Activated gamma-delta T cell treated with Interleukin-2 at 50 U/mL for 16 hours (primary cell): ENCODE measurements at regions not wholly inside any gene's neighbourhood (a gene's known extent, or its start where the extent isn't known, plus 50 kb on each side); places are given as distances from the start of the nearest gene placed in this dataset.
"Not testable (repeated sequence)": the region's sequence is repeated elsewhere in the genome, so short reads cannot be mapped to it uniquely, and the experiment has no call there.

ENCODE experiments used
- DNase-seq: peaks from one replicate; pipeline ENCODE4 v3.0.0-alpha.2; 2020

DNA sequence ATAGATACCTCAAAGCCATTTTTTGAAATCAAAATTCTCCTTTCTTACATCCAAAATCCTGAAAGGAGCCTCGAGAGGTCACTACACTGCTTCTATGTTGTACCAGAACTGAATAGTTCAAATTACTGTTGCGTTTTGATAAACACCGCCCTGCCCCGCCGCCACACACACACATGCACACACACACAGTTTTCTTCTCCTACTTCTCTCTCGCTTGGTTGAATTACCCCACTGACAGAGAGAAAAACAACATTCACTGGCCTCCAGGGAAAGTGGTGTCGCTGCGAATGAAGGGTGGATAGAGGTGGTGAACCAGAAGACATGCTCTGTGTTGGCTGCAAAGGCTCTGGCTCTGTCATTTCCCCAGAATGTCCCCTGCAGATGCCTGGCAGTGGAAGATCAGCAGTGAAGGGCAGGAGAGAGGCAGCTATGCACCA lies 183.4 kb upstream of the RFC3 start:
- no peak for DNase-seq

GRCh38 chr13:33636243-33636642 lies 181.7 kb upstream of the RFC3 start:
- no peak for DNase-seq

- no peak for DNase-seq
Measured at GRCh38 chr13:33636955-33637670, 180.8 kb upstream of the RFC3 start.

DNA sequence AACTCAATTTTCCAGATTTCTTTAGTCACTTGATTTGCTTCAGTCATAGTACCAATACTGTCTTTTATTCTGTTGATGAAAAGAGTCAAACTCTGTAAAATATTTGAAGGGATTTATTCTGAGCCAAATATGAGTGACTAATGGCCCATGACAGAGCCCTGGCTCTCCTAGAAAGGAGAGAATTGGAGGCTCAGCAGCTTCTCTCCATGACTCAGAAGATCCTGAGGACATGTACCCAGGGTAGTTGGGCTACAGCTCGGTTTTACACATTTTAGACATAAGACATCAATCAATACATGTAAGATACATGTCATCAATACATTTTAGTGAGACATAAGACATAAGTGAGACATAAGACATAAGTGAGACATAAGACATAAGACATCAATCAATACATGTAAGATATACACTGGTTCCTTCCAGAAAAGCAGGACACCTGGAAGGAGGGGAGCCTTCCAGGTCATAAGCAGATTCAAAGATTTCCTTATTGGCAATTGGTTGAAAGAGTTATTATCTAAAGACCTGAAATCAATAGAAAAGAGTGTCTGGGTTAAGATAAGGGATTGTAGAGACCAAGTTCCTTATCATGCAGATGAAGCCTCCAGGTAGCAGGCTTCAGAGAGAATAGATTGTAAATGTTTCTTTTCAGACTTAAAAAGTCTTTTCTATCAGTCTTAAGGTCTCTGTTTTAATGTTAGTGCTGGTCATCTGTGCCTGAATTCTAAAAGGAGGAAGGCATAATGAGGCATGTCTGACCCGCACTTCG lies 179.8 kb upstream of the RFC3 start:
- no peak for DNase-seq

DNA sequence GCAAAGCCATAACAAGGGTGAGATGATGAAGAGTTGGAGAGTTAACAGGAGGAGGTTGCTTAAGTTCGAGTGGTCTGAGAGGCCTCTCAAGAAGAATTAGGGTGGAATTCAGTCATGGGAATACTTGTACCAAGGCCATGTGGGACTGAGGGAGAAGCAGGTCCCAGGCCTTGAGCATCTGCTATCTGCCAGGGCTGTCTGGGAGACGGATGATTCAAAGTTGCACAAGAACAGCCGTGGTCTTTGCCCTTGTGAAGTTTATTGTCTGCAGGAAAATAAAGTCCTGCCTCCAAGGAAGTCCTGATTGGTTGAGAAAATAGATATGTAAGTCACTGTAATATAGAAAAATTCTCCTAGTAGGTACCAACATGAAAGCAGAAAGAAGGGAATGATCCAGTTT lies 178.8 kb upstream of the RFC3 start:
- DNase-seq, result no peak

- DNase-seq, result no peak
Measured at GRCh38 chr13:33639626-33640080, 178.3 kb upstream of the RFC3 start.

GRCh38 chr13:33640832-33641231 lies 177.1 kb upstream of the RFC3 start:
- DNase-seq, result no peak

- no peak for DNase-seq
Measured at GRCh38 chr13:33642374-33643065, 175.4 kb upstream of the RFC3 start.

DNA sequence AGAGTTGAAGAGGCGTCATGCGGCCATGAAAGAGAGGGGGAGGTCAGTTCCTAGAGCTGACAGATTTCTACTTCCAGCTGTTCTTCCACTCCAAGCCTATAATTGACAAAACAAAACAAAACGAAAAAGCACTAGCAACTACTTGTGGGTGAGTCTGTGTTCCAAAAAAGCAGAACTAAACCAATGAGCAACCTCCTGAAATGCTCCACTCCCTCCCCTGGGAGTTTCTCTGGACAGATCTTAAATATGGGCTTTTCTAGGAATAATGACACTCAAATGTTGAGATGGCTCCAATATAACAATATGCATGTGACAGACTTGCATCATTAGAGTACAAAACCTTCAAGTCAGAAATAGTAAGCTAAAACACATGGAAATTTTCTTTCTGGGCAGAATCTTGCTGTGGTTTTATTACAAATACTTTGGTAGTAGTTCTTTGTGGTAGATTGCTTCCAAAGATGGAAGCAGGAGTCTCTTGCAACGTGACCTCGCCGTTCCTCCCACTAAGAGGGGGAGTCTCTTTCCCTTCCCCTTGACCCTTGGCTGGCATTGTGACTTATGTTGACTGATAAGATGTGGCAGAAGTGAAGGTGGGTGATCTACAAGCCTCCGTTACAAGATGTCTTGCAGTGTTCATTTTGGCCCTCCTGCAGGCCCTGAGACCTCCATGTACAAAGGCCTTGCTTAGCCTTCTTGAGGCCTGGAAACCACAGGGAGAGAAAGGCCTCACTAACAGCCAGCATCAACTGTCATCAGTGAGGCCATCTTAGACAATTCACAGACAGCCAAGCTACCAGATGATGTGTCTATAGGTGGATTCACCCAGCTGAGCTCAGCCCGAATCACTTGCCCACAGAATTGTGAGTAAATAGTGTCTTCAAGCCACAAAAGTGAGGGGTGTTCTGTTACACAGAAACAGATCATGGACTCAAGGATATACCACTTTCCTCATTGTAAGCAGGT lies 173.1 kb upstream of the RFC3 start:
- DNase-seq, result no peak

DNA sequence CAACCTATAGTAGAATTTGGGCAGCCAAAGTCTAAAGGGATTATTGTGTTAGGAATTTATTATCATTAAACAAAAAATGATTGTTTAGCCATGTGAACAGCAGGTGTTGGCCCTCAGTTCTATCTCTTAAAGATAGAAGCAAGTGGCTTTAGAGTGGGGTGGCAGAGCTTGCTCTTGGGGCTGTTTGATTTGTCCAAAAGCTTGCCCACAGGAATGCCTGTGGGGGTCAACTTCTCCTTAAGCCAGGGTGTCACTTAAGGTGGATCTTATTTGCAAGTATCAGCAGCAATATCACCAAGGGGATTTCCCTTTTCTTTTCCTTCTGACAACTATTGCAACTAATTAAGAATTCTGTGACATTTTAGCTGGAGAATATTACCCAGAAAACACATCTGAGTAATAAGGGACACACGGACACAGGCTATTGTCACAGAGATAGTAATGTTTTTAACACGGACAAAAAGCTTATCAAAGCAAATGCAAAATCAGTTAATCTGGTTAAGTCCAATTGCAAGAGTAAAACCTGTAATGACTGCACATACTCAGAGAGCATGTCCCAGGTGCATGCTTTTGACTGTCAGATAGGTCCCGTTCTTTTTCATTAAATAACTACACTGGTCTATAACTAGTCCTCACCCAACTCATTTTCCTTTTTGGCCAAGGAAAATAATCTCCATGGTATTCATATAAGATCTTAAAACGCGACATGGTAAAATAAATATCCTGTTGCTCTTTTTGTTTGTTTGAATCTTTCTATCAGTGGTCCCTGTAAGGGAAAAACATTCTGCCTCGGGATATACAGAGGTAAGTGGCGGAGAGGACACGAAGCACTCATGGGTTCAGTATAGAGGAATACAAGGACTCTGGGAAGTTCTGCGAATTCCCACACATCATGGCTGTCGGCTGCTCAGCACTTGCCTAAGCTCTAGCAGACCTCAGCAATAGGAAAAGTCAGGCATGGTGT lies 172.1 kb upstream of the RFC3 start:
- DNase-seq, result no peak

GRCh38 chr13:33649212-33649878 lies 168.6 kb upstream of the RFC3 start:
- DNase-seq, result no peak

DNA sequence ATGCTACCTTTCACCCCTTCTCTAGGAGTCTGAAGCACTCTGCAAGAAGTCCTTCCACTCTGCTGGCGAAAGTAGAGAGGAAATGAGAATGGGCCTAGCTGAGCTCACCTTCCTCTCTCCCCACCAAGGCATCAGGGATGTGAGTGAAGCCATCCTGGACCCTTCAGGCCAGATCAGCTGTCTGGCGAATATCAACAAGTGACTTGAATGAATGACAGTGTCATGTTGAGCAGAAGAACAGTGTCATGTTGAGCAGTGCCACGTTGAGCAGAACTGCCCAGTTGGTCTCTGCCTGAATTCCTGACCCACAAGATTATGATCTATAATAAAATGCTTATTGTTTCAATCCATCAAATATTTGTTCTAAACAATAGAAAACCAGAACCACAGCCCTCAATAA lies 166.2 kb upstream of the RFC3 start:
- no peak for DNase-seq

GRCh38 chr13:33657274-33657673 lies 160.7 kb upstream of the RFC3 start:
- DNase-seq, result no peak

- DNase-seq, result no peak
Measured at GRCh38 chr13:33659466-33659865, 158.5 kb upstream of the RFC3 start.

GRCh38 chr13:33659894-33660293 lies 158.1 kb upstream of the RFC3 start:
- DNase-seq, result no peak

- DNase-seq, result no peak
Measured at GRCh38 chr13:33662392-33662791, 155.6 kb upstream of the RFC3 start.

- DNase-seq, result no peak
Measured at GRCh38 chr13:33665626-33666175, 152.2 kb upstream of the RFC3 start.

DNA sequence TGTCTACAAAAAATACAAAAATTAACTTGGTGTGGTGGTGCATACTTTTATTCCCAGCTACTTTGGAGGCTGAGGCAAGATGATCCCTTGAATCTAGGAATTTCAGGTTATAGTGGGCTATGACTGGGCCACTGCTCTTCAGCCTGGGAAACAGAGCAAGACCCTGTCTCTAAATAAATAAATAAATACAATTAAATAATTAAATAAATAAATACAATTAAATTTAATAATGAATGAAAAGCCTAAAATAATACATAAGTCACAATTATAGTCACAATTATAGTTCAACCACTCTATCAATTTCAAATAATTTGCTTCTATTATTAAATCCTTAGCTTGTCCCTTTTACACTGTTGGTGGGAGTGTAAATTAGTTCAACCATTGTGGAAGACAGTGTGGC lies 146.4 kb upstream of the RFC3 start:
- DNase-seq, result no peak

- not testable (repeated sequence) for DNase-seq
Measured at GRCh38 chr13:33672022-33672421, 145.9 kb upstream of the RFC3 start.
